ENCODE measurements at regions not wholly inside any gene's neighbourhood (a gene's known extent, or its start where the extent isn't known, plus 50 kb on each side); places are given as distances from the start of the nearest gene placed in this dataset.

DNA sequence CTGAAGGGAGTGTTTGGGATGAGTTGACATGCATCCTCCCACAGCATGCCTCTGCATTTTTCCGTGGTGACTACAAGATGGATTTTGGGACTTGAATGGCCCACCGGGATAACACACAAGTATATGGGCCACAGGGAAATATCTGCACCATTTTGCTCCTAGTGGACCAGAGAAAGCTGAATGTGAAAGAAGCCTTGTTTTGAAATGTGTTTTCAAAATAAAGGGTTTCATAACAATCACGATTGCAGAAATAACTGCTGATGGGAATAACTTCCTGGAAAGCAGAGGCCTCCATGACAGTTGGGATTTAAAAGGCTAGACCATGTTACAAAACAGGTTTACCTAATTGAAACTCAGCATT is 77.5 kb upstream of the PRR23C start:
- no peaks in the 10 kb centered on the region for H3K36me3 ChIP-seq (ENCODE audit: control insufficient read depth, insufficient read depth, low read length)
- H3K9me3 ChIP-seq (ENCODE audit: control insufficient read depth, insufficient read depth, low read depth, low read length) = no peaks in the 10 kb centered on the region
- H3K4me1 ChIP-seq (ENCODE audit: control insufficient read depth, insufficient read depth, low read length) = peaks cover 18% of the 10 kb centered on the region
- no peak overlapping the region for H3K4me3 ChIP-seq (ENCODE audit: low read depth in 2 of 2, low read length in 2 of 2)
- TF ChIP-seq, protein P1, sequence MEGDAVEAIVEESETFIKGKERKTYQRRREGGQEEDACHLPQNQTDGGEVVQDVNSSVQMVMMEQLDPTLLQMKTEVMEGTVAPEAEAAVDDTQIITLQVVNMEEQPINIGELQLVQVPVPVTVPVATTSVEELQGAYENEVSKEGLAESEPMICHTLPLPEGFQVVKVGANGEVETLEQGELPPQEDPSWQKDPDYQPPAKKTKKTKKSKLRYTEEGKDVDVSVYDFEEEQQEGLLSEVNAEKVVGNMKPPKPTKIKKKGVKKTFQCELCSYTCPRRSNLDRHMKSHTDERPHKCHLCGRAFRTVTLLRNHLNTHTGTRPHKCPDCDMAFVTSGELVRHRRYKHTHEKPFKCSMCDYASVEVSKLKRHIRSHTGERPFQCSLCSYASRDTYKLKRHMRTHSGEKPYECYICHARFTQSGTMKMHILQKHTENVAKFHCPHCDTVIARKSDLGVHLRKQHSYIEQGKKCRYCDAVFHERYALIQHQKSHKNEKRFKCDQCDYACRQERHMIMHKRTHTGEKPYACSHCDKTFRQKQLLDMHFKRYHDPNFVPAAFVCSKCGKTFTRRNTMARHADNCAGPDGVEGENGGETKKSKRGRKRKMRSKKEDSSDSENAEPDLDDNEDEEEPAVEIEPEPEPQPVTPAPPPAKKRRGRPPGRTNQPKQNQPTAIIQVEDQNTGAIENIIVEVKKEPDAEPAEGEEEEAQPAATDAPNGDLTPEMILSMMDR (IDR thresholded peaks at IDR 0.05) = no peak
- TF ChIP-seq POLR2AphosphoS5 (IDR thresholded peaks at IDR 0.05; ENCODE audit: low read depth, low read length) (no peak), SIN3A (IDR thresholded peaks at IDR 0.05; ENCODE audit: borderline replicate concordance, insufficient read depth, low read depth, low read length) (no peak)
- POLR2A ChIA-PET = no interaction called here
- DNase-seq (ENCODE audit: low read depth, low spot score) (no peak), ATAC-seq (no peak)
- no TSS peak for BruUV-seq (replicated peaks)
- intact Hi-C loops (cut with micrococcal nuclease; ENCODE audit: unreplicated experiment) = no loop called here
- H3K27me3 ChIP-seq (ENCODE audit: control insufficient read depth, insufficient read depth, low read length) = no peaks in the 10 kb centered on the region
- in situ Hi-C loops (cut with HindIII; ENCODE audit: low pct_unique_long_range_greater_than_20kb, low sequenced_read_pairs) = no loop called here
- peak overlapping the region; percentile 55; the same call in 1 of the 2 replicates for H3K27ac ChIP-seq (ENCODE audit: low read length)
- CTCF ChIA-PET = no interaction called here

DNA sequence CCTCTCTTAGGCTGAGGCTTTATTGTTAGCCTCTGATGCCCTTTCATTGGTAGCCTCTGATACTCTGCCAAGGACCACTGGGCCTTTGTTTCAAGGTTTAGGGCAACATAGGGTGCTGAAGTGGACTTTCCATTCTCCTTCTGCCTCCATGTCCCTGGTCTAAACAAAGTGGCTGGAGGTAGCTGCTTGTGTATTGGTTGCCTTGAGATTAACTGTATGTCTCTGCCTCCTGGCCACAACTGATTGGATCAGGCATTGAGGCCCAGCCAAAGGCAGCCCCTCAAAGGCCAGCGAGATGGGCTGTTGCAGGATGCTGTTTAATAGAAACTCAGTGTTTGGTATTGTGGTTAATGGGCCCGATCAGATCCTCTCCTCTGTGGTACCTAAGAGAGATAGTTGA is 77.9 kb upstream of the PRR23C start:
- no peaks in the 10 kb centered on the region for H3K36me3 ChIP-seq (ENCODE audit: control insufficient read depth, insufficient read depth, low read length)
- DNase-seq (ENCODE audit: low read depth, low spot score) (no peak), ATAC-seq (no peak)
- no peaks in the 10 kb centered on the region for H3K9me3 ChIP-seq (ENCODE audit: control insufficient read depth, insufficient read depth, low read depth, low read length)
- intact Hi-C loops (cut with micrococcal nuclease; ENCODE audit: unreplicated experiment) (no loop called here), in situ Hi-C loops (cut with HindIII; ENCODE audit: low pct_unique_long_range_greater_than_20kb, low sequenced_read_pairs) (no loop called here)
- POLR2A ChIA-PET = no interaction called here
- H3K4me1 ChIP-seq (ENCODE audit: control insufficient read depth, insufficient read depth, low read length) = peaks cover 14% of the 10 kb centered on the region
- no TSS peak for BruUV-seq (replicated peaks)
- H3K27me3 ChIP-seq (ENCODE audit: control insufficient read depth, insufficient read depth, low read length) = no peaks in the 10 kb centered on the region
- no peak overlapping the region for H3K4me3 ChIP-seq (ENCODE audit: low read depth in 2 of 2, low read length in 2 of 2)
- CTCF ChIA-PET = no interaction called here
- no peak overlapping the region for H3K27ac ChIP-seq (ENCODE audit: low read length)
- TF ChIP-seq SIN3A (IDR thresholded peaks at IDR 0.05; ENCODE audit: borderline replicate concordance, insufficient read depth, low read depth, low read length) (no peak), POLR2AphosphoS5 (IDR thresholded peaks at IDR 0.05; ENCODE audit: low read depth, low read length) (no peak), TCF7L2 (IDR thresholded peaks at IDR 0.05; ENCODE audit: low read depth, low read length) (no peak)
- TF ChIP-seq, protein P1 (IDR thresholded peaks at IDR 0.05) = no peak
- TF ChIP-seq, protein P2, sequence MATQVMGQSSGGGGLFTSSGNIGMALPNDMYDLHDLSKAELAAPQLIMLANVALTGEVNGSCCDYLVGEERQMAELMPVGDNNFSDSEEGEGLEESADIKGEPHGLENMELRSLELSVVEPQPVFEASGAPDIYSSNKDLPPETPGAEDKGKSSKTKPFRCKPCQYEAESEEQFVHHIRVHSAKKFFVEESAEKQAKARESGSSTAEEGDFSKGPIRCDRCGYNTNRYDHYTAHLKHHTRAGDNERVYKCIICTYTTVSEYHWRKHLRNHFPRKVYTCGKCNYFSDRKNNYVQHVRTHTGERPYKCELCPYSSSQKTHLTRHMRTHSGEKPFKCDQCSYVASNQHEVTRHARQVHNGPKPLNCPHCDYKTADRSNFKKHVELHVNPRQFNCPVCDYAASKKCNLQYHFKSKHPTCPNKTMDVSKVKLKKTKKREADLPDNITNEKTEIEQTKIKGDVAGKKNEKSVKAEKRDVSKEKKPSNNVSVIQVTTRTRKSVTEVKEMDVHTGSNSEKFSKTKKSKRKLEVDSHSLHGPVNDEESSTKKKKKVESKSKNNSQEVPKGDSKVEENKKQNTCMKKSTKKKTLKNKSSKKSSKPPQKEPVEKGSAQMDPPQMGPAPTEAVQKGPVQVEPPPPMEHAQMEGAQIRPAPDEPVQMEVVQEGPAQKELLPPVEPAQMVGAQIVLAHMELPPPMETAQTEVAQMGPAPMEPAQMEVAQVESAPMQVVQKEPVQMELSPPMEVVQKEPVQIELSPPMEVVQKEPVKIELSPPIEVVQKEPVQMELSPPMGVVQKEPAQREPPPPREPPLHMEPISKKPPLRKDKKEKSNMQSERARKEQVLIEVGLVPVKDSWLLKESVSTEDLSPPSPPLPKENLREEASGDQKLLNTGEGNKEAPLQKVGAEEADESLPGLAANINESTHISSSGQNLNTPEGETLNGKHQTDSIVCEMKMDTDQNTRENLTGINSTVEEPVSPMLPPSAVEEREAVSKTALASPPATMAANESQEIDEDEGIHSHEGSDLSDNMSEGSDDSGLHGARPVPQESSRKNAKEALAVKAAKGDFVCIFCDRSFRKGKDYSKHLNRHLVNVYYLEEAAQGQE (IDR thresholded peaks at IDR 0.05; ENCODE audit: insufficient read depth in 1 of 2, low read depth in 2 of 2, low read length in 1 of 2) = no peak

Measured in Panc1 (cell line).